ENCODE measurements at regions not wholly inside any gene's neighbourhood (a gene's known extent, or its start where the extent isn't known, plus 50 kb on each side); places are given as distances from the start of the nearest gene placed in this dataset.

- Mint-ChIP-seq H3K4me1 (no peaks in the 10 kb centered on the region), H3K36me3 (ENCODE audit: low read depth) (no peaks in the 10 kb centered on the region), H3K4me3 (no peak overlapping the region), H3K27me3 (ENCODE audit: low read depth, poor library complexity) (no peaks in the 10 kb centered on the region), H3K9me3 (no peaks in the 10 kb centered on the region), H3K27ac (no peak overlapping the region)
- TF ChIP-seq CTCF (IDR thresholded peaks at IDR 0.05) = no peak
- DNase-seq = no peak
Measured at GRCh38 chr13:62629618-62630017, 1214.0 kb upstream of the PCDH20 start.

- Mint-ChIP-seq H3K27me3 (ENCODE audit: low read depth, poor library complexity) (no peaks in the 10 kb centered on the region), H3K36me3 (ENCODE audit: low read depth) (no peaks in the 10 kb centered on the region), H3K4me3 (no peak overlapping the region), H3K4me1 (no peaks in the 10 kb centered on the region), H3K27ac (no peak overlapping the region), H3K9me3 (no peaks in the 10 kb centered on the region)
- TF ChIP-seq CTCF (IDR thresholded peaks at IDR 0.05) = no peak
- DNase-seq = no peak
Measured at GRCh38 chr13:62627226-62627625, 1211.6 kb upstream of the PCDH20 start.

DNA sequence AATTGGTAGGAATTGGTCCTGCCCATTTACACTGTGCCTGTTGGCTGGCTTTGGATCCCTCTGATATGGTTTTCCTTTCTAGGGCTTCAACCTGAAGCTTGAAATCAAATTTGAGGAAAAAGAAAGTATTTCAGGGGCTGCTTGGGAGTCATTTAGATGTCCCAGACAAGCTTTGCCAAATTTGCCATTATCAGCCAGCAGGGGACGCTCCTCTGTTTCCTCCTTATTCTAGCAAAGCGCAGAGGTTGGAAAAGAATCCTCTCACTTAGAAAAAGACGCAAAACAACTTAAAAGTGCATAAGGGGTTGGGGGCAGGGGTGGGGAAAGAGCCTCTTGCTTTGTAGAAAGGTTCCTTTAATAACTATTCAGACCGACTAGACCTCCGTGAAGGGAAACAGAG is 1211.1 kb upstream of the PCDH20 start:
- Mint-ChIP-seq H3K36me3 (ENCODE audit: low read depth) (no peaks in the 10 kb centered on the region), H3K4me3 (no peak overlapping the region), H3K4me1 (no peaks in the 10 kb centered on the region), H3K9me3 (no peaks in the 10 kb centered on the region), H3K27ac (no peak overlapping the region), H3K27me3 (ENCODE audit: low read depth, poor library complexity) (no peaks in the 10 kb centered on the region)
- peak; percentile 10 for DNase-seq
- TF ChIP-seq CTCF (IDR thresholded peaks at IDR 0.05) = no peak

- H3K9me3 Mint-ChIP-seq = no peaks in the 10 kb centered on the region
Measured at GRCh38 chr13:62625214-62625881, 1209.7 kb upstream of the PCDH20 start.

DNA sequence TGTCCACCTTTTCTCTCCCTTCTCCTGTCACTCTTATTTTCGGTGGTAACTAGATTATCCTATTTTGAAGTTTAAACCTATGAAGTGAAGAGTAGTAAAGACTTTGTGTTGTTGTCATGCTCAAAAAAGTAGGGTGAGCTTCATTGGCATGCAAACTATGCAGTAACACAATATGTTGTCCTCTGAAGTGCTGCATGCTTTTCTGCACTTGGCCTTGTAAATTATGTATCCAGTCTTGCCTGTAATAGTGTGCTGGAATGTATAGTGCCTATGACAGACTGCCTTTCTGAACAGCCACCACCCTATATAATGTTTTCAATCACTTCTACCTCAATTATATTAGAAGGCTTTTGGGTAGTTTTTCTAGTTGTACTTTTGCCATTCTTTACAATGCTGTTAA is 1198.2 kb upstream of the PCDH20 start:
- H3K9me3 Mint-ChIP-seq = no peaks in the 10 kb centered on the region
- H3K27me3 Mint-ChIP-seq (ENCODE audit: low read depth, poor library complexity) = no peaks in the 10 kb centered on the region
- no peak for DNase-seq
- TF ChIP-seq CTCF (IDR thresholded peaks at IDR 0.05) = no peak
- no peak overlapping the region for H3K4me3 Mint-ChIP-seq
- no peaks in the 10 kb centered on the region for H3K4me1 Mint-ChIP-seq
- no peak overlapping the region for H3K27ac Mint-ChIP-seq
- no peaks in the 10 kb centered on the region for H3K36me3 Mint-ChIP-seq (ENCODE audit: low read depth)

More at GRCh38 chr13:62625214-62625881, 1209.7 kb upstream of the PCDH20 start:
- H3K27me3 Mint-ChIP-seq (ENCODE audit: low read depth, poor library complexity) = no peaks in the 10 kb centered on the region
- no peak overlapping the region for H3K27ac Mint-ChIP-seq
- no peak for DNase-seq
- H3K4me3 Mint-ChIP-seq = no peak overlapping the region
- no peak for TF ChIP-seq CTCF (IDR thresholded peaks at IDR 0.05)
- no peaks in the 10 kb centered on the region for H3K36me3 Mint-ChIP-seq (ENCODE audit: low read depth)
- no peaks in the 10 kb centered on the region for H3K4me1 Mint-ChIP-seq

DNA sequence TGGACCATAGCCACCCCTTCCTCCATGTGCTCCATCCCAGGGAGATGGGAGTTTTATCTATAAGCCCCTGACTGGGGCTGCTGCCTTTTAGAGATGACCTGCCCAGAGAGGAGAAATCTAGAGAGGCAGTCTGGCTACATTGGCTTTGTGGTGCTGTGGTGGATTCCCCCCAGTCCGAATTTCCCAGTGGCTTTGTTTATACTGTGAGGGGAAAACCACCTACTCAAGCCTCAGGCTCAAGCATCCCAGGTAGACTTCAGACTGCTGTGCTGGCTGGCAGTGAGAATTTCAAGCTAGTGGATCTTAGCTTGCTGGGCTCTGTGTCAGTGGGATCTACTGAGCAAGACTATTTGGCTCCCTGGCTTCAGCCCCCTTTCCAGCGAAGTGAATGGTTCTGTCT is 1195.7 kb upstream of the PCDH20 start:
- H3K27me3 Mint-ChIP-seq (ENCODE audit: low read depth, poor library complexity) = no peaks in the 10 kb centered on the region

More for the DNA sequence above, 1195.7 kb upstream of the PCDH20 start:
- TF ChIP-seq CTCF (IDR thresholded peaks at IDR 0.05) = no peak
- Mint-ChIP-seq H3K9me3 (peaks cover 11% of the 10 kb centered on the region), H3K27ac (no peak overlapping the region), H3K36me3 (ENCODE audit: low read depth) (no peaks in the 10 kb centered on the region), H3K4me1 (no peaks in the 10 kb centered on the region), H3K4me3 (no peak overlapping the region)
- no peak for DNase-seq
